ENCODE measurements at regions not wholly inside any gene's neighbourhood (a gene's known extent, or its start where the extent isn't known, plus 50 kb on each side); places are given as distances from the start of the nearest gene placed in this dataset.

DNA sequence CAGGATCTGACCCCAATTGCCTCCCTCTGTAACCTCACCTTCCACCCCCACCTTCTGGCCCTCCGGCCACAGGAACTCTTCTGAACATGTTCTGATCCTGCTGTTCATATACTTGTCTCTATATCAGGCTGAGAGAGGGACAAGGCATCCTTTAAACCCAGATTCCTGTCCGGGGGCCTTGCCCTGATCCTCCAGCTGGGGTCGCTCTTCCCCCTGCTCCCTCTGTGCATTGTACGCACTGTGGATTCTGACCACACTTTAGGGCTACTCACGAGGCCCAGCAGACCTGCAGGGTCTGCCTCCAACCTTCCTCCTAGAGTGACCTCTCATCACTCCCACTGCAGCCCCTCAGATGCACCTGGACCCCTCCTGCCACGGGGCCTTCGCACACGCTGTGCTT is 269.3 kb downstream of the UQCRFS1 start:
- no peak for TF ChIP-seq CTCF (IDR thresholded peaks at IDR 0.05)
- no peak for TF ChIP-seq POLR2AphosphoS5 (IDR thresholded peaks at IDR 0.05)
- TF ChIP-seq POLR2A (IDR thresholded peaks at IDR 0.05) = no peak
